VCaP (cell line): ENCODE measurements at regions not wholly inside any gene's neighbourhood (a gene's known extent, or its start where the extent isn't known, plus 50 kb on each side); places are given as distances from the start of the nearest gene placed in this dataset.
A peak's percentile ranks its signal among the peaks of the same experiment; 100 is the strongest.

Experiments
- H3K27ac ChIP-seq: fragments of 450-650 bp; 2 replicates; pipeline ENCODE4 v1.5.1; 2017
- TF ChIP-seq, protein P1 (sequence below): fragments of 450-650 bp; conservative IDR thresholded peaks from 2 replicates; pipeline ENCODE4 v1.5.1; 2017; ENCODE audit warnings: mild to moderate bottlenecking, moderate library complexity

- TF ChIP-seq, protein P1, sequence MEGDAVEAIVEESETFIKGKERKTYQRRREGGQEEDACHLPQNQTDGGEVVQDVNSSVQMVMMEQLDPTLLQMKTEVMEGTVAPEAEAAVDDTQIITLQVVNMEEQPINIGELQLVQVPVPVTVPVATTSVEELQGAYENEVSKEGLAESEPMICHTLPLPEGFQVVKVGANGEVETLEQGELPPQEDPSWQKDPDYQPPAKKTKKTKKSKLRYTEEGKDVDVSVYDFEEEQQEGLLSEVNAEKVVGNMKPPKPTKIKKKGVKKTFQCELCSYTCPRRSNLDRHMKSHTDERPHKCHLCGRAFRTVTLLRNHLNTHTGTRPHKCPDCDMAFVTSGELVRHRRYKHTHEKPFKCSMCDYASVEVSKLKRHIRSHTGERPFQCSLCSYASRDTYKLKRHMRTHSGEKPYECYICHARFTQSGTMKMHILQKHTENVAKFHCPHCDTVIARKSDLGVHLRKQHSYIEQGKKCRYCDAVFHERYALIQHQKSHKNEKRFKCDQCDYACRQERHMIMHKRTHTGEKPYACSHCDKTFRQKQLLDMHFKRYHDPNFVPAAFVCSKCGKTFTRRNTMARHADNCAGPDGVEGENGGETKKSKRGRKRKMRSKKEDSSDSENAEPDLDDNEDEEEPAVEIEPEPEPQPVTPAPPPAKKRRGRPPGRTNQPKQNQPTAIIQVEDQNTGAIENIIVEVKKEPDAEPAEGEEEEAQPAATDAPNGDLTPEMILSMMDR = no peak
- peak overlapping the region; percentile 27; the same call in 1 of the 2 replicates for H3K27ac ChIP-seq
These were observed 117.2 kb downstream of the SLC25A24 start for GRCh38 chr1:108082738-108083562.

GRCh38 chr1:108082001-108082400 lies 117.0 kb upstream of the VAV3 start:
- TF ChIP-seq, protein P1 = no peak
- H3K27ac ChIP-seq = peak overlapping the region; percentile 27; the same call in 1 of the 2 replicates

DNA sequence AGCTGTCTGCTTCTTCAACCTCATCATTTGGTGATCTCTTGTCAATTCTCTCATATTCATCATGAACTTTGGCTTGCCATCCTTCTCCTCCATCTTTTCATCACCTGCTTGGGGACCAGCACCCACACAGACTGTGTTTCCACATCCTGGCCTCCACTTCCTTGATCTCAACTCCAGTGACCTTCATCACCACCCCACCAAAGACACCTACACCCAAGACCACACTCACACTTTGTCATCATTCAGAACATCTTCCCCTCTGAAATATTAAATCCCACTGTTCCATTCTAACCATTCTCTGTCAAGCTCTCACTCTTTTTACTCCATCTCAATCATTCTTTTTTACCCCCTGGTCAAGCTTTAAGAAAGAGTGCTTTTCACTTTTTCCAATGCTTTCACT lies 115.5 kb upstream of the VAV3 start:
- no peak overlapping the region for H3K27ac ChIP-seq
- TF ChIP-seq, protein P1 = no peak

GRCh38 chr1:108079440-108080025 lies 114.6 kb upstream of the VAV3 start:
- no peak overlapping the region for H3K27ac ChIP-seq
- TF ChIP-seq, protein P1 = no peak

- TF ChIP-seq, protein P1 = no peak
- no peak overlapping the region for H3K27ac ChIP-seq
These were observed 113.0 kb upstream of the VAV3 start for GRCh38 chr1:108077991-108078390.

DNA sequence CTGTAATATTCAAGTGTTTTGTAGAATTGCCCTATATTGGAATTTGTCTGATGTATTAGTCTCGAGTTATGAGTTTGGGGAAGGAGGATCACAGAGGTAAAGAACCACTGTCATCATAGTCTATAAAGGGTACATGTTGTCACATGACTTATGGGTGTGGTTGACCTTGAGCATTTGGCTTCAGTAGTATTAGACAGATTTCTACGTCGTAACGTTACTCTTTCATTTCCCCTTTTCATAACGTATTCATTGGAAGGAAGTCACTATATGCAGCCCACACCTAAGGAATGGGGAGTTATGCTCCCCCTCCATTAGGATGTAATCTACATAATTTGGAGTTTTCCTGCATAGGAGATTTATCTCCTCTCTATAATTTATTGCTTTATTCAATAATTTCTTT lies 110.1 kb upstream of the VAV3 start:
- TF ChIP-seq, protein P1 = no peak
- H3K27ac ChIP-seq = no peak overlapping the region

DNA sequence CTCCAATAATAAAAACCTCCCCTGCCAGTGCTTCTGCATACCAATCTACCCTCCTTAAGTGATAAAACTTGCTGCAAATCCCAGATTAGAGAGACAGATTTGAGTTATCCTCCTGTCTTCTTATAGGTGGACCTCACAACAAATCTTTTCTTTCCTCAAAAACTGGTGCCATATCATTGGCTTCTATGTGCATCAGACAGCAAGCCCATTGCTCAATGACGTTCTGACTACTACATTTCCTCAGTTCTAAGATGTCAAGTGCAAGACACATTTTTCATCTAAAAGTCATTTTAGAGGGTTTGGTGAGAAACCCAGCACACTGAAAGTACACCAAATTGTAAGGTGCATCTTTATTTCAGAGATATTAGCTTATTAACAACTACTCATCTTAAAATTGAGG lies 107.8 kb upstream of the VAV3 start:
- TF ChIP-seq, protein P1 = no peak
- no peak overlapping the region for H3K27ac ChIP-seq
